NCI-H446 treated with DMSO at 0.1 percent for 48 hours (cell line): ENCODE measurements at regions not wholly inside any gene's neighbourhood (a gene's known extent, or its start where the extent isn't known, plus 50 kb on each side); places are given as distances from the start of the nearest gene placed in this dataset.
A peak's percentile ranks its signal among the peaks of the same experiment; 100 is the strongest.
"Not testable (repeated sequence)": the region's sequence is repeated elsewhere in the genome, so short reads cannot be mapped to it uniquely, and the experiment has no call there.

Experiments
- DNase-seq: peaks from one replicate; lab custom pipeline; 2025; lab: John Stamatoyannopoulos, UW

- DNase-seq, result no peak
Observed at GRCh38 chr14:71328183-71328582, 420.9 kb downstream of the PCNX1 start.

GRCh38 chr14:71328954-71329353 lies 421.7 kb downstream of the PCNX1 start:
- no peak for DNase-seq

DNA sequence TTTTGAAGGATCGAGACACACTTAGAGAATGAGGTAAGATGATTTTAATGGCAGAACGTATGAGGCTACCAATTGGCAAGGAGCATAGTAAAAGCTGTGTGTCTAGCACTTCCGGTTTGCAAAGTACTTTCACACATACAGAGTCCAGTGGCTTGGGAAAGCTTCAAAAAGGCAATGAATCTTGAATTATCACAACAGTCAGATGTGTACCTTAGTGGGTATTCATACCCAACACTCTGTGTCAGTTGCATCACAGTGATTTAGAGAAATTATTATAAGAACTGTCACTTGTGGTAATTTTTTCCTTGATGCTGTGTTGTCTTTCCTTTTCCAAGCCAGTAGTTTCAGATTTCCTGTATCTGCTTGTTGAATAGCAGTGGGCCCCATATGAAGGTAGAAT lies 424.1 kb downstream of the PCNX1 start:
- no peak for DNase-seq

DNA sequence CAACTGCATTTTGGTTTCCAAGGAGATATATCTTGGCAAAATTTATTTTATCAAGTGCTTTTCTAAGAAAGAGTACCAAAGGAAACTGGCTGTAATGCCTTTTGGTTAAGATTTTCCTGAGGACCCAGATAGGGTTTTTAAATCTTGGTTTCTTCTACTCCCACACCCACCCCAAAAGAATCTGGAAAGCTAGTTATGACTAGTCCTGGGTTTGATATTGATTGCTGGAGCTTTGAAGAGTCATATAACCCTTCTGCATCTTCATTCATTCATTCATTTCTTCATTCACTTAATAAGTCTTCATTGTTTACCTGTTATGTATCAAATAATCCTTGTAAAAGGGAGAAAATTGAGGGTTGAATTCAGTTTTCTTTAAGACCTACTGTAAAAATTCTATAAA lies 425.2 kb downstream of the PCNX1 start:
- DNase-seq, result no peak

- DNase-seq, result no peak
Observed at GRCh38 chr14:71333705-71334104, 426.4 kb downstream of the PCNX1 start.

DNA sequence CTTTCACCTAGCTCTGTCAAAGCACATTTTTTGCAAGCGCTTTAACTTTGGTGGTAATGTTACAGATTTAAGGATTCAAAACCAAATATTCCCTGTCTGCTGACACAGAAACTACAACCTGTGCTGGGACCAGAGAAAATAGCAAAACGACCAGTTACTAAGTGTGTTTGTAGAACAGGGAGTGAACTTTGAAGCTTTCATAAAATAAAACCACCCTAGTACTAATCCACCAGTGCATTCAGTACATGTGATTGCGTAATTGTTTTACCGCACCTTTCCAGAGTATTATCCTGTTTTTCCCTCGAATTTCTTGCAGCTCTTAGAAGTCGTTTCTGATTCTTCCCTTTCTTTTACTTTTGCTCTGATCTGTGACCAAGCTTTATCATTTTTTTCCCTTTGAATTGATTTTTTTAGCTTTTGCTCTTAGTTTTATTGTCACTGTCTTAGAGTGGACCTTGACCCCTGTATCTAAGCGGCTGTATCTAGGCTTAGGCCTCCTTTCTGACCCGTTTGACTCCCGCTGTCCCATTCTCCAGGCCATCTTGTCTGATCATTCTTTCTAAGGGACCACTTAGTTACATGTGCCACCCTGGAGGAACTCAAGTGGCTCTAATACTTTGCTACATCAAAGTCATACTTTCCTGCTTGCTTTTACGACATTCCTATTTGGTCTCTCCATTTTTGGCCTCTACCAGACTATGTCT lies 429.4 kb downstream of the PCNX1 start:
- no peak for DNase-seq

DNA sequence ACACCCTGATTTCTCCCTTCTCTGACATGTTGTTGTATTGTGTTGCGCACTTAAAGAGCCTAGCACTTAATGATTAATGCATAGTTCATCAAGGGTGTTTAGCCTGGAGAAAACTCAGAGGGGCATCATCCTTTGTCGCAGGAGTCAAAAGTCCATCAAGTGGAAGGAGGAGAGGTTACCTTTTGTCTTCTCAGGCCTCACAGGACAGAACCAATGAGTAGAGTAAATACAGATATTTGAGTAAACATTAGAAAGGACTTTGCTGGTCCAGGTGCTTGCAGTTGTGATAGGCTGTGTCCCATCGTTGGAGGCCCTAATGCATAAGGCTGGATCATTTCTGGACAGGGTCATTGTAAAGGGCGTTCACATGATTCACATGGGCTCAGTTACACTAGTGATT lies 430.9 kb downstream of the PCNX1 start:
- no peak for DNase-seq

GRCh38 chr14:71339650-71340415 lies 432.6 kb downstream of the PCNX1 start:
- no peak for DNase-seq

- no peak for DNase-seq
Observed at GRCh38 chr14:71341156-71341555, 433.9 kb downstream of the PCNX1 start.

GRCh38 chr14:71343724-71344123 lies 436.5 kb downstream of the PCNX1 start:
- no peak for DNase-seq

DNA sequence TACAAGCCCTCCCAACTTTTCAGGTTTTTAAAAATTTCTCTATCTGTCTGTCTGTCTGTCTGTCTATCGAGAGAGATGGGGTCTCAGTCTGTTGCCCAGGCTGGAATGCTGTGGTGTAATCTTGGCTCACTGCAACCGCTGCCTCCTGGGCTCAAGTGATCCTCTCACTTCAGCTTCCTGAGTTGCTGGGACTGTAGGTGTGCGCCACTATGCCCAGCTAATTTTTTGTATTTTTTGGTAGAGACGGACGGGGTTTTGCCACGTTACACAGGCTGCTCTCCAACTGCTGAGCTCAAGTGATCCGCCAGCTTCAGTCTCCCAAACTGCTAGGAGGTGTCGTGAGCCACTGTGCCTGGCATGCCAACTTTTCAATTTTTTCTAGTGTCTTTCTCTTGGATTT lies 437.2 kb downstream of the PCNX1 start:
- DNase-seq, result no peak

DNA sequence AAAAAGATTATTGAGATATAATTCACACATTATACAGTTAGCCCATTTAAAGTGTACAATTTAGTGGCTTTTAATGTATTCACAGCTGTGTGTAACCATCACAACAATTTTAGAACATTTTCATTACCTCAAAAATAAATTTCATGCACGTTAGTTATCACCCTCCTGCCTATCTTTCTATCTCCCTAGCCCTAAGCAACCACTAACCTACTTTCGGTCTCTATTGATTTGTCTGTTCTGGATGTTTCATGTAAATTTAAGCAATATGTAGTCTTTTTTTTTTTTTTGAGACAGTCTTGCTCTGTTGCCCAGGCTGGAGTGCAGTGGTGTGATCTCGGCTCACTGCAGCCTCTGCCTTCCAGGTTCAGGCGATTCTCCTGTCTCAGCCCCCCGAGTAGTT lies 439.4 kb downstream of the PCNX1 start:
- no peak for DNase-seq

- DNase-seq, result no peak
Observed at GRCh38 chr14:71348394-71348793, 441.1 kb downstream of the PCNX1 start.

- DNase-seq, result no peak
Observed at GRCh38 chr14:71348817-71349216, 441.6 kb downstream of the PCNX1 start.

GRCh38 chr14:71354142-71354541 lies 446.9 kb downstream of the PCNX1 start:
- DNase-seq, result no peak

GRCh38 chr14:71354801-71355200 lies 447.5 kb downstream of the PCNX1 start:
- no peak for DNase-seq

DNA sequence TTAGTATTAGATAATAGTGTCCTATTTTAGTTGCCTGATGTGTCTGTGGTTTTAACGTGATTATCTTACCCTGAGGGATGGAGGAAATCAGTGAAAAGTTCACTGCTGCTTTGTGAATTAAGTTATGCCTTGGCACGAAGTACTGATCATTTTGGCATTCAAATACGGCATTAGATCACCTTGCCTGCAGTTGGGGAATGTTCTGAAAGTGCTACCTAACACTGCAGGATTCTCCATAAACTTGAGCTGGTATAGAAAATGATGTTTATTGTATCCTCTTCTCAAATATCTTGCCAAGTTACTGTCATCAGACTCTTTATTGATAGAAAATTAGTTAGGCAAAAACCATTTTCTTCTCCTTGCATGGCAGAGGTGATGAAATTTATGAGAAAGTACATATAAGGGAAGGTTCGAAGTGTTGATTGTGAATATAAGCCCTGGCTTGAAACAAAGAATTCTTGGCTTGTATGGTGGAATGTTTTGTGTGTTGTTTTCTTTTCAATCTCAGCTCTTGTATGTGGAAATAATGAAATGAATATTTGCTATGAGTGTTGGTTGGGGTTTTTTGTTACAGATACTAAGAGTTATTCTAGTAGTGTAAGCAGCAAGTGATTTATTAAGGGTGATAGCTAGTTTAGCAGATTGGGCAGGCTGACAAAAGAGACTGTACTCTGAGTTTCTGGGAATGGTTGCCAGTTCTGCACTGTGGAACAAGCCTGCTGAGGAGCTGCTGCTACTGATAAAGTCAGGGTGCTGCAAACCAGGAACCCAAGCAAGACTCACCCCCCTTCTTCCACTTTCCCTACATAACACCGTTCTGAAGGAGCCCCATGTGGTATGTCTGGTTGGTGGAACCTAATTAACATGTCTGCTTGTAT lies 448.3 kb downstream of the PCNX1 start:
- DNase-seq, result peak; percentile 58

DNA sequence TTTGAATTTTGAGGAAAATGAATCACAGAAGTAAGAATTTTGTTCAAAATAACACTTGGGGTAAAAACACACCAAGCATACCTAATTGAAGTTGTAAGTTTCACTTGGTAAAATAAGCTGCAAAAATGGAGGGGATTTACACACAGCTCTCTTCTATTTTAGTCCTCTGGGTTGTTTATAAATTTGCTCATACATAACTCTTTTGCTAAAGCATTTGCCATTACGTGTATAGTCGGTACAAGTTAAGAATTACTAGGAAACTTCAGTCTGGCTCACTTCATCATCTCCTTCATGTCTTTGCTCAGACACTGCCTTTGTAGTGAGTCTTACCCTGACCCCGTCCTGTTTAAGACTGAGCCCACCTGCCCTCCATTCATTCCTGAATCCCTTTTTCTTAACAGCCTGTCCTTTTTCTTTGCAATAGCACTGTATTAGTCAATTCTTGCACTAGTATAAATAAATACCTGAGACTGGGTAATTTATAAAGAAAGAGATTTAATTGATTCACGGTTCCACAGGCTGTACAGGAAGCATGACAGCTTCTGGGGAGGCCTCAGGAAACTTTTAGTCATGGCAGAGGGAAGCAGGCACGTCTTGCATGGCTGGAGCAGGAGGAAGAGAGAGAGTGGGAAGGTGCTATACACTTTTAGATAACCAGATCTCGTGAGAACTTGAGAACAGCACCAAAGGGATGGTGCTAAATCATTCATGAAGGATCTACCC lies 451.1 kb downstream of the PCNX1 start:
- DNase-seq, result no peak

GRCh38 chr14:71358932-71359421 lies 451.7 kb downstream of the PCNX1 start:
- DNase-seq, result not testable (repeated sequence)

GRCh38 chr14:71359823-71360222 lies 452.6 kb downstream of the PCNX1 start:
- no peak for DNase-seq

DNA sequence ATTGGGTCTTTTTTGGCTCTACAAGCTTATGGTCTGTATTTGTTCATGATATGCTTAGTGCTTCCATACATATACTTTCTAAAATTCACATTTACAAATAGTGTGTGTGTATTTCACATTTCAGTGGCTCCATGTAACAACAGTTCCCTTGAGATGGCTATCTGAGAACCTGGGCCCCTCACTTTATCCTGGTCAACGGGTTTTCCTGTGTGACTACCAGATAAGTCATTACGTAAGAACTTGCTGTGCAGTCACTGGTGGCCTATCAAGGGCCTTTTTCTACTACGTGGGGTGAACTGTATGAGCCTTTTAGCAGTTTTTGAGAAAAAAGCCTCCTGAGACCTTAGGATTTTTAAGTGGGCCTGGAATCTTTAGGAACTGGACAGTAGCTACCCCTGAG lies 454.1 kb downstream of the PCNX1 start:
- DNase-seq, result no peak

DNA sequence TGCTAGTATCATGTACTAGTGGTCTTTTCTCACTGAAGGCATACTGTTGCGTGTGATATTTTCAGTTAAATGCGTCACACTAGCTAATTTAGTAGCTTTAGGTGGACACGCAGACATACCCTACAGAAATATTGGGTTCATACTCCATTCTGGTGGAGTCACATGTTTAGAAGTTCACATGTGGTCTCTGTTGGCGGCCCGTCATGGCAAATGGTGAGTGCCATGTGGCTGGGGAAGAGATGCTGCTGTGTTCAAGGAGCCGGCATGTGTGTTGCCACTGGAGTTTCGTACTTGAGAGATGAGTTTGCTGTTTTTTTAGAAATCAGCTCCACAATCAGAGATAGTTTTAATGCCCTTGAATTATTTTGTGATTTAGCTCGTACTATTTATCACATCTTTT lies 454.6 kb downstream of the PCNX1 start:
- DNase-seq, result no peak
